A673 (cell line): ENCODE measurements at regions not wholly inside any gene's neighbourhood (a gene's known extent, or its start where the extent isn't known, plus 50 kb on each side); places are given as distances from the start of the nearest gene placed in this dataset.
"Not testable (repeated sequence)": the region's sequence is repeated elsewhere in the genome, so short reads cannot be mapped to it uniquely, and the experiment has no call there.

Experiments
- CTCF ChIP-seq: fragments of 300-800, 200-600 bp; sonication (generic); conservative IDR thresholded peaks from 2 replicates; pipeline ENCODE4 v1.5.1; 2017; ENCODE audit warnings: low read depth, mild to moderate bottlenecking, antibody characterized with exemption, low read length, moderate library complexity, mixed read lengths
- EZH2 ChIP-seq: fragments of 200-600 bp; sonication (generic); IDR thresholded peaks from 2 replicates; pipeline ENCODE4 v1.6.1; 2017; ENCODE audit warnings: borderline replicate concordance, low read depth, mild to moderate bottlenecking, mixed read lengths, antibody characterized with exemption, low read length; ENCODE audit not compliant: poor library complexity, severe bottlenecking

GRCh38 chr4:82301390-82301789 is 72.4 kb downstream of the HNRNPD start:
- TF ChIP-seq CTCF, EZH2: not testable (repeated sequence)
